GM19395 (cell line): ENCODE measurements at regions not wholly inside any gene's neighbourhood (a gene's known extent, or its start where the extent isn't known, plus 50 kb on each side); places are given as distances from the start of the nearest gene placed in this dataset.

Source experiments
- ATAC-seq: cut with Tn5 transposase; IDR thresholded peaks from one replicate; pipeline ENCODE4 v1.9.1; 2021; ENCODE audit warnings: mild to moderate bottlenecking, moderate library complexity; ENCODE audit not compliant: unreplicated experiment

- no peak for ATAC-seq
Observed at GRCh38 chr6:25035512-25036435, 100.0 kb upstream of the RIPOR2 start.

DNA sequence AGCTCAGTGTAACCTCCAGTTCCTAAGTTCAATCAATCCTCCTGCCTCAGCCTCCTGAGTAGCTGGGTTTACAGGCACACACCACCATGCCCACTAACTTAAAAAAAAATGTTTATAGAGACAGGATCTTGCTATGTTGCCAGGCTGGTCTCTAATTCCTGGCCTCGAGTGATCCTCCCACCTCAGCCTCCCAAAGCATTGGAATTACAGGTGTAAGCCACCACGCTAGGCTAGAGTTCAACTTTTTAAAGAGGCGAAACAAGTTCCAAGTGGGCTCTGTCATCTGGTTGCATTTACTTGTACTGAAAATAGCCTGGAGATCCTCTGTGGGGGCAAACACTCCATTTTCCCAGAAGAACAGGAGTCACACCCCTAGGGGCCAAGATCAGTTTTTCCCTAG lies 100.7 kb upstream of the RIPOR2 start:
- ATAC-seq = no peak

DNA sequence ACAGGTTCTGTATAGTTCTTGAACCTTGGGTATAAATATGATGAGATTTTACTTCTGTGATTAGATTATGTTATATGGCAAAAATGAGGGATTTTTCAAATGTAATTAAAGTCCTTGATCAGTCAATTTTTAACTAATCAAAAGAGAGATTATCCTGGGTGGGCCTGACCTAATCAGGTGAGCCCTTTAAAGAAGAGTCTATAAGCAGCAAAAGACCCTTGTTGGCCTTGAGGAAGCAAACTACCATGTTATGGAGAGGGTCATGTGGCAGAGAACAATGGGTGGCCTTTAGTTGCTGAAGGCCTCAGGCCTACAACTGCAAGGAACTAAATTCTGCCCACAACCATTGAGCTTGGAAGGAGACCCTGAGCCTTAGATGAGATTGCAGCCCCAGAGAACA lies 102.5 kb upstream of the RIPOR2 start:
- ATAC-seq = no peak

DNA sequence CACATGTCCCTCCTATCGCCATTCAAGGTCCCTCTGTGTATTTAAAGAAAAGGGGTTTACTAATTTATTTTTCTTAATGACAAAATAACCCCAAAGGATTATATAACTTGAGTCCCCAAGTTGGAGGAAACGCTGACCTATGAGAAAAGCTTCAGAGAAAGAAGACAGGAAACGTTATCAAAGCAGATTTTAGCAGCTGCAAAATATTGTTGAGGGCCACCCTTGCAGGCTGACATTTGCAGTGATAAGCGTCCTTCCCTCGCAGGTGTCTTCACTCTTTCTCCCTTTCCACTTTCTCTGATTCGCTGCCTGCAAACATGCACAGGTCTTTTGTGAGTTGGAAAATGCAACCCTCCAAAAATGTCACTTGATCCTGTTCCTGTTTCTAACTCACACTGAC lies 103.2 kb upstream of the RIPOR2 start:
- no peak for ATAC-seq

DNA sequence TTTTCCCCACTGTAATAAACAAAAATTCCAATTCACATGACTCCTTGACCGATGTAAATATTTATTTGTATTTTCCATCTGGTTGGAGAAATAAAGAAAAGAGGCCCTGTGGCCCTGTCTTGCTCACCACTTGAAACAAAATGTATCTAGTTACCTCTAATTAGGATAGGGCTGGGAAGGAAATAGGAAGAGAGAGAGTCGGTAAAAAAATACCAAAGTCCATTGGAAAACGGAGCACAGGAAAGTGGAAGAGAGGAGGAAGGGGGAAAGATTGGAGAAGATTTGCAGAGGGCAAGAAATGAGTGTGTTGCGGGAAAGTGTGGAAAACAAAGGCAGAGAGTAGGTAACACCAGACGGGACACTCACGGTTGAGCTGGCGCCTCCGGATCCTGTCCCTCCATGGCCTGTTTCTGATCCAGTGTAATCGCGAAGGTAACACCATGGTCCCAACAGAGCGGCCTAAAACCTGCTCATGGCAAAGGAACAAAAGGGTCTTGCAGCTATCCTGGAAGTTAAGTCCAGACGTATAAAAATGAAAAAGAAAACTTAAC lies 105.8 kb upstream of the RIPOR2 start:
- peak; percentile 26 for ATAC-seq

GRCh38 chr6:25042036-25042521 lies 106.3 kb upstream of the RIPOR2 start:
- peak; percentile 48 for ATAC-seq

- ATAC-seq = peak; percentile 15
Observed at GRCh38 chr6:25042536-25042935, 106.8 kb upstream of the RIPOR2 start.

DNA sequence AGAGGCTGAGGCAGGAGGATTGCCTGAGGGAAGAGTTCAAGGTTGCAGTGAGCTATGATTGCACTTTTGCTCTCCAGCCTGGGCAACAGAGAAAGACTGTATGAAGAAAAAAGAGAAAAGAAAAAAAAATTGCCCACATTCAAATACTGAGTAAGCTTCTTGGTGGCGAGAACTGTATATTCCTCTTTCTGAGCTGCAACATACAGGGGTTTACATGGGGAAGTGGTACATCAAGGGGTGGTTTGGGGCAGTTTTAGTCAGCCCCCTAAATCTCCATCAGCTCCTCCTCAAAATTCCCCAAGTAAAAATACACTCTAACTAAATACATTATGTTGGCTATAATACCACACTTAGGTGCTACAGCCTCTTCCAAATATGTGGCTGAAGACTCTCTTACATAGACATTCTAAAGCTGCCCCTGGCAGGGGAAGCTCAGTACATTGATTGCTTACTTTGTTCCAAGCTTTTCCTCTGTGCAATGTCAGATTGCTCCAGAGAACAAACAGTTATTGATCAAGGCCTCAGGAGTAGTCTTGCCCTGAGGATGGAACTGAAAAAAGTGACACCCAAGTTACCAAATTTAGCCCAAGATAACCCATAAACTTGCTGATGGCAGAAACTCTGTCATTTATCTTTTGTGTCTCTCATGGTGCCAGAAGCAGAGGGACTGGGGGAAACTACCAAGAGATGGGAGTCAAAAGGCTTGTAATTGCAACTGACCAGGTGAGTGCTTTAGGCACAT lies 107.4 kb upstream of the RIPOR2 start:
- no peak for ATAC-seq

GRCh38 chr6:25043892-25044291 lies 108.1 kb upstream of the RIPOR2 start:
- ATAC-seq = no peak

DNA sequence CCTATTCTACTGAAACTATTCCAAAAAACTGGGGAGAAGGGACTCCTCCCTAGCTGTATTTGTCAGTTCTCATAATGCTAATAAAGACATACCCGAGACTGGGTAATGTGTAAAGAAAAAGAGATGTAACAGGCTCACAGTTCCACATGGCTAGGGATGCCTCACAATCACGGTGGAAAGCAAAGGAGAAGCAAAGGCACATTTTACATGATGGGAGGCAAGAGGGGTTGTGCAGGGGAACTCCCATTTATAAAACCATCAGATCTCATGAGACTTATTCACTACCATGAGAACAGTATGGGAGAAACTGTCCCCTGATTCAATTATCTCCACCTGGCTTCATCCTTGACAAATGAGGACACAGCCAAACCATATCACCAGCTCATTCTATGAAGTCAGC lies 111.2 kb upstream of the RIPOR2 start:
- ATAC-seq = no peak

- no peak for ATAC-seq
Observed at GRCh38 chr6:25050356-25050755, 114.6 kb upstream of the RIPOR2 start.

DNA sequence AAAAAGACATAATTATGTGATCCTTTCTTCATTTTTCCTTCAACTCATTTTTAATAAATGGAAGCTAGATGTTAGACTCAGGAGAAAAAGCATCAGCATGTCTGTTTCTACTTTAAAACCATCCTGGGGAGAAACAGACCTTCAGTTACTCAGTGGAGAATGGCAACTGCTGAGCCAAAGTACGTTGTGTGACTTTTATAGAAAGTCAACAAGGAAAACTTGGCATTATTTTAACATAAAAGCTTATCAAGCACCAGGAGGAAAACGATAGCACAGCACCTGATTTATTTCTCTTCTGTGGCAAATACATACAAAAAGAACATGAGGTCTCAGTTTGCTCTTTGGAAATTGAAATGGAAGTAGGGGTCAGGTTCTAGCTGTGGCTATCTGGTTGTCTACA lies 115.3 kb upstream of the RIPOR2 start:
- no peak for ATAC-seq

- no peak for ATAC-seq
Observed at GRCh38 chr6:25052181-25052580, 116.4 kb upstream of the RIPOR2 start.

- ATAC-seq = peak; percentile 81
Observed at GRCh38 chr6:25053875-25054371, 118.2 kb upstream of the RIPOR2 start.

GRCh38 chr6:25054469-25054868 lies 118.7 kb upstream of the RIPOR2 start:
- ATAC-seq = no peak

- ATAC-seq = peak; percentile 69
Observed at GRCh38 chr6:25056130-25056529, 120.4 kb upstream of the RIPOR2 start.

GRCh38 chr6:25057111-25057905 lies 121.5 kb upstream of the RIPOR2 start:
- no peak for ATAC-seq

DNA sequence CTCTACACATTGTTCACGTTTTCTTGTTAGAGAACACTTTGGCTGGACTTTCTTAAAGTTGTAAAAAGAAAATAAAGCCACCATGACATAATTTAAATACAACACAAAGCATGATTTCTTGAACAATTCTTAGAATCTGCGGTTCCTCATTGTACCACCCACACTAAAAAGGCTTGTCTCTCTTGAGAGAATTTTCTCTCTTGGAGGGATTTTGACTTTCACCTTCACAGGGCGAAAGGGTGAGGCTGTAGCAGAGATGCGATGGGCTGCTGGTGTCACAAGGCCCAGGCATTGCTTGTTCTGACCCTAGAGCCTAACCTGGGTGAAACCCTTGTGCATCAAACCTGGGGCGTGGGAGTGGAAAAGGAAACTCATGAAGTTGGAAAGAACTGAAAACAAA lies 122.7 kb upstream of the RIPOR2 start:
- no peak for ATAC-seq

- ATAC-seq = no peak
Observed at GRCh38 chr6:25058941-25059340, 123.2 kb upstream of the RIPOR2 start.

DNA sequence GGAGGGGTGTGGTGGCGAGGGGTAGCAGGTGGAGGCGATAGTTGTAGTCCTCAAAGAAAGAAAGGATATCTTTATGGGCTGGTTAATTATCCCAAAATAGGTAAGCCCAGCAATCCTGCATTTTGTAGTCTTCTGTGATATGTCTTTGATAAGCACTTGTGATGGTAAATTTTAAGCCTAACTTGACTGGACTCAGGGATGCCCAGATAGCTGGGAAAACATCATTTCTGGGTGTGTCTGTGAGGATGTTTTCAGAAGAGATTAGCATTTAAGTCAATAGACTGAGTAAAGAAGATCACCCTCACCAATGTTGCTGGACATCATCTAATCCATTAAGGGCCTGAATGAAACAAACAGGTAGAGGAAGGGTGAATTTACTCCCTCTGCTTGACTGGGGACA lies 124.8 kb upstream of the RIPOR2 start:
- ATAC-seq = no peak
